HG02981 (cell line): ENCODE measurements at regions not wholly inside any gene's neighbourhood (a gene's known extent, or its start where the extent isn't known, plus 50 kb on each side); places are given as distances from the start of the nearest gene placed in this dataset.
"Not testable (repeated sequence)": the region's sequence is repeated elsewhere in the genome, so short reads cannot be mapped to it uniquely, and the experiment has no call there.

Experiments used
- ATAC-seq: cut with Tn5 transposase; IDR thresholded peaks from one replicate; pipeline ENCODE4 v1.9.1; 2021; ENCODE audit warnings: mild to moderate bottlenecking, moderate library complexity; ENCODE audit not compliant: unreplicated experiment

DNA sequence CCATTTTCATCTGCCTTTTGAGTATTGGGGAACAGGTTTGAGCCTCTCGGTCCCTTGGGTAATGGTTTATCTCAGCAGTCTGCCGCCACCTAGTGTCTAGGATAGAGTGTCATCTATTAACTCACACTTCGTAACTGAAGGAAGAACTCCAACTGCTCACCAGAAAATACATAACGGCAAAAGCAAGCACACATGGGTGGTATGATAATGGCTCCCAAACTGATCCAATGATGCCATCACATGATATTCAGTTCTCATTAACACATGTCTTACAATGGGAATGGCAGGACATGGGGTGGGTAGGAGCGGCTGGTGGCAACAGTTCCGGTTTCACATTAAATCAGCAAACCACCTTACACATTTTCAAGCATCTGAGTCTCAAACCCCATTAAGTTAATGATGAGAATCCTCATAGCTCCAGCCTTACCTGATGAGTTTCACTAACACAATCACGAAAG, 110.7 kb upstream of the PHACTR1 start:
- ATAC-seq = peak; percentile 49

DNA sequence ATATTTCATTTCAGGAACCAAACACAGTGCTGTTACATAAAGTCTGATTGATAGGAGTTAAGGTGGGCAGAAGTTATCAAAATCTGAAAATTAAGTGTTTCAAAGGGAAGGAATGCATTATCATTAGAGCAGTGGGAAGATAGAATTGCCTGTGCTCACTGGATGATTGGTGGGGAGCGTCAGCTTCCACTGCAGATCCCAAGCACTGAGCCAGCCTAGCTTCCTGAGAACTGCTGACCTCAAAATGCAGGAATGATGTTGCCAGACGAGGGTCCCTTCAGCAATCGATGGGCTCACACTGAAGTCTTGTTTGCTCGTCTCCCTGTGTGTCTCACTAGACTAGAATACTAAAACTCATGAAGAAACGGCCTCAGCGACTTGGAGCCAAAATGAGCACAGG, 110.0 kb upstream of the PHACTR1 start:
- no peak for ATAC-seq

DNA sequence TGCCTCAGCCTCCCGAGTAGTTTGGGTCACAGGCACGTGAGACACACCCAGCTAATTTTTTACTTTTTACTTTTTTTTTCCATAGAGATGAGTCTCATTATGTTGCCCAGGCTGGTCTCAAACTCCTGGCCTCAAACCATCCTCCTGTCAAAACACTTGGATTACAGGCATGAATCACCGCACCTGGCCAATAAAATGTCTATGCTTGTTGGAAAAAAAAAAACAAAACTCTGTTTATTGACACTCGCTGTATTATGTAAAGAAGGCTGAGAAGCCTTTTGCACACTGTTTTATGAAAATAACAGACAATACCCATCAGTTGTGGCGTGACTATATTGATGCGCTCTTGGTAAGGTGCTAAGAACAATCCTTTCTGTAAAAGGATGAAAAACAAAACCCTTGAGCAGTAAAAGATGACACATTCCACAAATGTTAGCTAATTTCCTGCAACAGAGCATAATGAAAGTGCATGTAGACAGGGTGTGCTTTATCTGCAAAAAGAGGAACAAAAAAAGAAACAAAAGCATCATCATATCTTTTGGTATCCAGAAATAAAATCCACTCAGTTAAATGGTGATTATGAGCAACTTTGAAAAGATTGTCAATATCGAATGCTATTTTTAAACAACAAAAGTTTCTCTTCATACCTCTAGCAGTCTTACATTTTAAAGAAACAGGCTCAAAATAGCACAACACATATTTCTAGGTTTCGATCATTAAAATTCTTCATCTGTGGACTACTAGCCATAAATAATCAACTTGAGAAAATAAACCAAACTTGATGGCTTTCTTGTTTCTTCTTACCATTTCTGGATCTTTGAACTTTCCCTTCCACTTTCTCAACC, 108.3 kb upstream of the PHACTR1 start:
- ATAC-seq = peak; percentile 61

DNA sequence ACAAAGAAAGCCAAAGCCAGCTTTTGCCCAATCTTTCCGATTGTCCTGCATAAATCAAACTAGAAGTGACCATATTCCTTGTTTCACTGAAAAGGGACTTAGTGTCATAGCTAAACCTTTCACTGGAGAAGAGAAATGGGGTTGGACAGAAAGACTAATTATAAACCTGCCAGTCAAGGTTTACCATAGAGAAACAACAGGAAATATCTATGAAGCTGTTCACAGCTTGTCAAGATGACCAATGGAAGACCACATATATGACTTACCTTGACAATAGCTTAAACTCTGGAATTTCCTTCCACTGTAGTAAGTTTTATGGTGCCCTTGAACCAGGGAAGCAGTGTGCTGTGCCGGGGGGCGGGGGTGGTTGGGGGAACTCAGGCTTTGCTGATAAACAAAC, 107.7 kb upstream of the PHACTR1 start:
- peak; percentile 23 for ATAC-seq

- no peak for ATAC-seq
Measured at GRCh38 chr6:12609751-12610150, 106.8 kb upstream of the PHACTR1 start.

DNA sequence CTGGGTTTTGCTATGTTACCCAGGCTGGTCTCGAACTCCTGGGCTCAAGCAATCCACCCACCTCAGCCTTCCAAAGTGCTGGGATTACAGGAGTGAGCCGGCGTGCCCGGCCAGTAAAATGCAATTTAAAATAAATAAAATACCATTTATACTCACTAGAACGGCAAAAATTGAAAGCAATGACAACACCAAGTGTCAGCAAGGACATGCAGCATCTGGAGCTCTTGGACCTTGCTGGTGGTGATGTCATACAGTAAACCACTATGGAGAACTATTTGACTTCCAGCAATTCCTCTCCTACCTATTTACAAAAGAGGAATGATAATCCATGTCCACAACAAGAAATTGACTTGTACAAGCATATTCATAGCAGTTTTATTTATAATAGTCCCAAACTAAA, 105.7 kb upstream of the PHACTR1 start:
- no peak for ATAC-seq

DNA sequence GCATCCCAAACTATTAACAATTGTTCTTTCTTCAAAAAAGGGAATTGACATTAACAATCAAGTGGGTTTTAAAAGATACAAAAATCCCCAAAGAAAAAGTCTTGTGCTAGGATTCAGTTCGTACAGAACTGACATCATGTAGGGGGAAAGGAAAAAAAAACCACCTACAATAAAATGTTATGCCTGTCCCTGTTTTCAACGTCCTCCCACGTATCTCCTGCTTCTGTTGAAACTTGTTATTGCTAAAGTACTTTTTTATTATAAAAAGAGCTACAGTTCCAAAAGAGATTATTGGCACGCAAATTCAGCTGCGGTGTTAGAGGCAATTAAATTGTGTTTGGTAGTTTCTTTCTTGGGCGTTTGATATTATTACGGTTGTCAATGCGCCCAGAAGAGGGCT, 102.8 kb upstream of the PHACTR1 start:
- no peak for ATAC-seq

DNA sequence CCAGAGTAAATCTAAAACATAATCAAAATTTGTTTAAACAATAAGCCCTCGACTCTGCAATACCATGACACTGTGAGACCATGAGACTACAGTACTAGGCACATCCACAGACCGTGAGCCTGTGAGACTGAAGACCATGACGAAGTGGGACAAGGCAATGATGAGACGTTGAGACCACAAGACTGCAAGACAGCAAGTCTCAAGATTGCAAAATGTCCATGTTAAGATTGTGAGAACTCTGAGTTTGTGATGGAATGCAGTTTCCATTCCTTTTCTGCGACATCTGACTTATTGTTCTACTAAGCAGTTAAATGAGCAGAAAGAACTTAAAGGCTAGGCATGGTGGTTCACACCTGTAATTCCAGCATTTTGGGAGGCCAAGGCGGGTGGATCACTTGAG, 102.1 kb upstream of the PHACTR1 start:
- no peak for ATAC-seq

- no peak for ATAC-seq
Measured at GRCh38 chr6:12618296-12618695, 98.3 kb upstream of the PHACTR1 start.

- ATAC-seq = no peak
Measured at GRCh38 chr6:12621754-12622153, 94.8 kb upstream of the PHACTR1 start.

DNA sequence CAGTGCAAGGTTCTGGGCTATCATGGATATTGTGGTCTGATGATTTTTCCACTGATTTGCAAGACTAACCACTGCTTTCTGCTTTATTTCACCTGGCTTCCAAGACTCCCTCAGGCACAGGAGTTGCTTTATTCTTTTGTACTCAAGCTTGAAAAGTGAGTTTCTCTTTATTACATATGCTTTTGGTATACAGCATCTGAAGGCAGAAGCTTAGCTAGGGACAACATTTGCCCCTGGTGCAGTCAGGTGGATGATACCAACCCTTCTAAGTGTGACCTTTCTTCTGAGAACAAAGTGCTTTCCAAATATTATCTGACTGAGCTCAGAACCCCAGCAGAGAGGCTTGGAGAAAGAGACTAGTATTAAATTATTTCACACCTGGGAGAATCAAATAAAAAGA, 94.0 kb upstream of the PHACTR1 start:
- no peak for ATAC-seq

DNA sequence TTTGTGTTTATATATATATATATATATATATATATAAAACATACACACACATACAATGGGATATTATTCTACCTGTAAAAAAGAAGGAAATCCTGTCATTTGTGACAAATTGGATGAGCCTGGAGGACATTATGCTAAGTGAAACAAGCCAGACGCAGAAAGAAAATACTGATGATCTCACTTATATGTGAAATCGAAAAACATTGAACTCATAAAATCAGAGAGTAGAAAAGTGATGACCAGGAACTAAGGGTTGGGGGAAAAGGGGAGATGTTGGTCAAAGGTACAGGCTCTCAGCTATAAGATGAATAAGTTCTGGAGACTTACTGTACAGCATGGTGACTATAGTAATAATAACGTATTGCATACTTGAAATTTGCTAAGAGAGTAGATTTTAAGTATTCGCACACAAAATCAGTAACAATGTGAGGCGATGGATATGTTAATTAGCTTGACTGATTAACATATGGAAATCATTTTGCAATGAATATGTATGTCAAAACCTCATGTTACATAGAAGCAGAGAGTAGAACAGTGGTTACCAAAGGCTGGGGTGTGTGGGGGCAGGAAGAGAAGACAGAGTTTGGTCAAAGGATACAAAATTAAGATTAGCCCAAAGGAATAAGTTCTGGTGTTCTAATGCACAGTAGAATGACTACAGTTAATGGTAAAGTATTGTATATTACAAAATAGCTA, 92.3 kb upstream of the PHACTR1 start:
- ATAC-seq = no peak

DNA sequence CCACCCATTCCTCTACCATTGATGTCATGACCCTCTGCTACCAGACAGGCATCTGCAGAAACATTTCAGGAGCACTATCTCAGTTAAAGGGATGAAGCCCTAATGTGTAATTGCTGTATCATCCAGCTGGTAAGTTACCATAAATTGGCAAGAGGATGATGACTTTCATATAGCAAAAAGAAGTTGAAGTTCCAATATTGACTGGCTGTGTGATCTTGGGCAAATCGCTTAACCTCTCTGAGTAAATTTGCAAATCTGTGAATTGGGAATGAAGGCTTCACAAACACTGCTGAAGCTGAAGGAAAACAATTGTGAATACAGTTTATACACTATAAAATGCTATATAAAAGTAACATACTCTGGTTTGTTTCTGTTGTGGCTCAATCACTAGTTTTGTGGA, 89.5 kb upstream of the PHACTR1 start:
- ATAC-seq = no peak

- no peak for ATAC-seq
Measured at GRCh38 chr6:12628327-12628726, 88.2 kb upstream of the PHACTR1 start.

DNA sequence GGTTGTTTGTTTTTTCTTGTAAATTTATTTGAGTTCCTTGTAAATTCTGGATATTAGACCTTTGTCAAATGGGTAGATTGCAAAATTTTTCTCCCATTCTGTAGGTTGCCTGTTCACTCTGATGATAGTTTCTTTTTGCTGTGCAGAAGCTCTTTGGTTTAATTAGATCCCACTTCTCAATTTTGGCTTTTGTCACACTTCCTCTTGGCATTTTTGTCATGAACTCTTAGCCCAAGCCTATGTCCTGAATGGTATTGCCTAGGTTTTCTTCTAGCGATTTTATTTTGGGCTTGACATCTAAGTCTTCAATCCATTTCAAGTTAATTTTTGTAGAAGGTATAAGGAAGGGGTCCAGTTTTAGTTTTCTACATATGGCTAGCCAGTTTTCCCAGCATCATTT, 82.8 kb upstream of the PHACTR1 start:
- ATAC-seq = not testable (repeated sequence)

- ATAC-seq = no peak
Measured at GRCh38 chr6:12635375-12635774, 81.2 kb upstream of the PHACTR1 start.

DNA sequence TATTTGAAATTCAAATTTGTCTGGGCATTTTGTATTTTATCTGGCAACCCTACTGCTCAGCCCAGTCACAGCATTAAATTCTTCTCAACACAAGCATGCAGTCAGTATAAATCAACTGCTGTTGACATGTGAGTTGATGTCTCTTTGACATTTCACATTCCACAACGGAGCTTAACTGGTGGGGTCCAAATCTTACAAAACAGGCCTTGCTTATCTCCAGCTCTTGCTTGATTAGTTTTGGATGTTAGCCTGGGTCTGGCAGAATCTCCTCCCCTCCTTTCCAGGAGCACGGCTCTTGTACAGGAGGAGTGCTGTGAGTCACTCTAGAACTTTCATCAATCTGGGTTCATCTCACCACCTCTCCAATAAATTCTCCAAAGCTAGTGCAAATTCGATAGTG, 80.8 kb upstream of the PHACTR1 start:
- no peak for ATAC-seq

- ATAC-seq = no peak
Measured at GRCh38 chr6:12636336-12636735, 80.2 kb upstream of the PHACTR1 start.

DNA sequence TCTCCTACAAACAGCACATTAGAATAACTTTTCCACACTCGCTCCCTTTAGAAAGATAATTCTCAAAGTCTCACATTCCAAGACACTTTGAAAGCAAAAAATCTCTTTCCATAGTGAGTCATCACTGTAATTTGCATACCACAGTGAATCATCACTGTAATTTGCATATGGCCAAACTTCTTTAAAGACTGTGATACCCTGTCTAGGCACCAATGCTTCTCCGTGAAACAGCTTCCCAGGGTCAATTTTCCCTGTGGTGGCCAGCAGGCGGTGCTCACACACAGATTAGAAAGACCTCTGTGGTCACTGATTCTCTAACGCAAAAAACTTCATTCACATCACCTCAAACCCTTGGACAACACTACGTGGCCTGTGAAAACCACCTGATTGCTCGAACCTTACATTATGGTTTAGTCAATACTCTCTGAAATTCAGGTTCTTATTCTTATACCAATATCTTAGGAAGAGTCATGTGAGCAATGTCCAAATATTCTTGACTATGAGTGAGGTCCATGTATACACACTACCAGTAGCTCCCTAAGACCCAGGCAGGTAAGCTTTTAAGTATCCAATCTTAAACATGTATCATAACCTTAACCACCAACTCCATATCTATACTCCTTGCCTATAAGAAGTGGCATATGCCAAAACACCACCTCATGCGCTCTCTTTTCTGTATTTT, 78.5 kb upstream of the PHACTR1 start:
- peak; percentile 73 for ATAC-seq

DNA sequence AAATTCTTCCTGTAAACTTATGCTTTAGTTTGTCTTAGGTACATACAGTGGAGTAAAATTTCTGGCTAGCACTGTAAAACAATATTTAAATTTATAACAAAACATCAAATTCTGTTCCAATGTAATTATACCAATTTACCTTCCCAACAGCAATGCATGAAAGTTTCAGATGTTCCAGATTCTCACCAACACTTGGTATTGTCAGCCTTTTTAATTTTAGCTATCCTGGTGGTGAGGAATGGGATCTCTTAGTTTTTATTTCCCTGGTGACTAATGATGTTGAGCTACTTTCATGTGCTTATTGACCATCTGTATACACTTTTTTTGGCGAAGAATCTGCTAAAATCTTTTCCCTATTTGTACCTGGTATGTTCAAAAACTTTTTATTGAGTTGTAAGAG, 76.1 kb upstream of the PHACTR1 start:
- no peak for ATAC-seq

DNA sequence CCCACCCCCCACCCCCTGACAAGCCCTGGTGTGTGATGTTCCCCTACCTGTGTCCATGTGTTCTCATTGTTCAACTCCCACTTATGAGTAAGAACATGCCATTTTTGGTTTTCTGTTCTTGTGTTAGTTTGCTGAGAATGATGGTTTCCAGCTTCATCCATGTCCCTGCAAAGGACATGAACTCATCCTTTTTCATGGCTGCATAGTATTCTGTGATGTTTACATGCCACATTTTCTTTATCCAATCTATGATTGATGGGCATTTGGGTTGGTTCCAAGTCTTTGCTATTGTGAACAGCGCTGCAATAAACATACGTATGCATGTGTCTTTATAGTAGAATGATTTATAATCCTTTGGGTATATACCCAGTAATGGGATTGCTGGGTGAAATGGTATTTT, 74.8 kb upstream of the PHACTR1 start:
- not testable (repeated sequence) for ATAC-seq

- ATAC-seq = no peak
Measured at GRCh38 chr6:12645941-12646340, 70.6 kb upstream of the PHACTR1 start.
